ENCODE measurements at regions not wholly inside any gene's neighbourhood (a gene's known extent, or its start where the extent isn't known, plus 50 kb on each side); places are given as distances from the start of the nearest gene placed in this dataset.

GRCh38 chr4:123182289-123182688 is 214.3 kb upstream of the SPRY1 start:
- TF ChIP-seq CTCF (IDR thresholded peaks at IDR 0.05) = no peak
- TF ChIP-seq EP300 (IDR thresholded peaks at IDR 0.05) = no peak
- TF ChIP-seq POLR2A (IDR thresholded peaks at IDR 0.05) = no peak
- TF ChIP-seq POLR2AphosphoS5 (IDR thresholded peaks at IDR 0.05) = no peak
